ENCODE measurements at regions not wholly inside any gene's neighbourhood (a gene's known extent, or its start where the extent isn't known, plus 50 kb on each side); places are given as distances from the start of the nearest gene placed in this dataset.

DNA sequence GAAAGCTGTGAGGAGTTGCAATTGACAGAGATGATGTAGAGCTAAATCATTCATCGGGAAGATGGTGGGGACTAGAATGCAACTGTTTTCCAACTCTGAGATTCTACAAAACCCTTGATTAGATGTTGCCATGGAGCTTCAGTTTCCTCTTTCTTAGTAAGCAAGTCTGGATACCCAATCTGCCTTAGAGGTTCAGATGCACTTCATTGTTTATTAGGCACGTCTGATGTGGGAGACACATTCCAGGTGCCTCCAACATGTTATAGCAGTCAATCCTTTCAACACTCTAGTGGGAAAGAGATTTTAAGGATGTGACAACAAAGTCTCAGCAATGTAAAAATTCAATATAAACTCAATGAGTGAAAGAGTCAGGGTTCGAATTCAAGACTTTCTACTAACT is 291.3 kb upstream of the PHYHIPL start:
- DNase-seq: no peak

DNA sequence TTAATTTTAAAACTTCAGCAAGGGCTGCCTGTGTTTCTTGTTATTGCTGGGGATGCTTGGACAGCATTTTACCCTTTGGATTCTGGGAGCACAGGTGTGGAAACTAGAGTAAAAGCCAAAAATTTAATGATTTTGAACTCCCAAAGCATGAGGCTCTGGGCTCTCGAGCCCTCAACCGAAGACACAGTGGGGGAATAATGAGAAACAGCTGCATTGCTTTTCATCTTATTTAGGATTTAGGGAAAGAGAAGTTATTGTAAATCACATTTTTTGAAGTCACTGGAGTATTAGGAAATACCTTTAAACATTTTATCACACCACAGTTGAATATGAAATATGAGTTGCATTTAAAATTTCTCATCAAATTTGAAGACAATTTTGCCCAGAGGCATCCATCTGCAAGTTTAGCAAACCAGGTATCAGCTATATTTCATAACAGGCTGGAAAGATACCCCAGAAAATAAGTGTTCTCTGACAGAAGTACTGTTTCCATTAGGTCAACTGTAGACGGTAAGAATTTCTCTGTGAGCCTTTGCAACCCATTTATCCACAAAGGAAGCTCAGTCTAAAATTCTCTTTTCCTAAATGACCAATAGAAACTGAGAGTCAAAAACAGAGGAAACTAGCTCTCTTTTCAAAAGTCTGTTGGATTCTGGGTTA is 290.6 kb upstream of the PHYHIPL start:
- DNase-seq: no peak

DNA sequence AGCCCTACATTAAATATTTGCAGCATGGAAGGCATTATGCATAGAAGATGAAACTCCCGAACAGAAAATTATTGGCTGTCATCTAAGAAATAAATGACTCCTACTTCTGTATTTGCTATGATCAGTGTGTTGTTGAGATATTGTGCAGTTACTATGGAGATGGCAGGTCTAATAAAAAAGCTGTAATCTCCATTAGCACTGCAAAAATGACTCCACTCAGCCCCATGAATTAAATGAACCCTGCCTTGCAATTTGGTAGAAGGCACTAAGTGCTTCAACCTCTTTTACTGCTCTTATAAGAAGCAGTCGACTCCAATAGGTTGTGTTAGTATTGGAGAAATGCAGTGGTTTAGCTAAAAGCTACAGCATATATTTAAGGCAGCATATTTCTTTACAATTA is 290.0 kb upstream of the PHYHIPL start:
- peak; percentile 18 for DNase-seq

DNA sequence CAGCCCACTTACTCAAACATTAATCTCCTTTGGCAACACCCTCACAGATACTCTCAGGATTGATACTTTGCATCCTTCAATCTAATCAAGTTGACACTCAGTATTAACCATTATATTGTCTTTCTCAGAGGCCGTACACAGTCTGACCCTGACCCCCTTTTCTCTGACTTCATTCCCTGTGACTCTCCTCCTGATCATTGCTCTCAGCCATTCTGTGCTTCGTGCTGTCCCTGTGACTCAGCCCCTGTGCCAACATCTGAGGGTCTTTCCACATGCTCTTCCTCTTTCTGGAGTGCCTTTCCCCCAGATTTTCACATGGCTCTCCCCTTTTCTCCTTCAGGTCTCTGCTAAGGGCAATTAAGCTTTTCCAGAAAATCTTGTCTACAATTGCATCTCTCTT is 289.0 kb upstream of the PHYHIPL start:
- no peak for DNase-seq

DNA sequence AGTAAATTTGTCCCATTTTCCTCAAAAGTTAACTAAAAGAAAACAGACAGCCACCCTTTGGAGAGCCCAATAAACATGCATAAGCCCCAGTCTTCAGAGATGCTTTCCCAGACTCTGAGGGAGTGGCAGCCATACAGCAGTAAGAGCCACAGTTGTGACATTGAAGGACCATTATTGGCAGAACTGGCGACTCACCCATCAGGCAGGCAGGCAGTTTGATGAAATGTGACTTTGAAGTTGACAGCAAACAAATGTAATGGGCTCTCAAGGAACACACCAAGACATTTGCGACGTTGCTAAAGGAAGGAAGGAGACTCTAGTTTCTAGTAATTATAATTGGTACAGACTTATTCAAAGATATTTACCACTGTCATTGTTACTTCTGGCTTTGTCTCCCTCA is 287.5 kb upstream of the PHYHIPL start:
- DNase-seq: no peak

DNA sequence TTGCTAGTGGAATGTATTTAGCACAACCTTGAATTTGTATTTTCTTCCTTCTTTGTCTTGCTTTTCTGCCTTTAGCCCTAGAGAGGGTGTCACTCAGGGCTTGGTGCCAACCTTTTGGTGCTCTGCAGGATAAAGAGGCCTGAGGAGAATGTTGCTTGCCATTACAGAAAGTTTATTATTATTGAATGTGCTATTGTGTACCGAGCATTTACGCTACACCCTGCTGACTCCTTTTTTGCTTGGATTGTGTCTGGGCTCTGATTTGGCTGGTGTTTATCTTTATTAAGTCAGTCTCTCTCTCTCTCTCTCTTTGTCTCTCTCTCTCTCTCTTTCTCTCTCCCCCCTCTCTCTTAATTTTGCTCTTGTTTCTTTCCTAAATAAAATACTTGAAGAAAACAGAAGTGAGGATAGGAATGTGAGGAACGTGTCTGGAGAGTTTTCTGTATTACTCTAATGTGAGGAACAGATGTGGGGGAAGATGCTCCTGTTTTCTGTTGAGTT is 284.4 kb upstream of the PHYHIPL start:
- DNase-seq: peak; percentile 10

DNA sequence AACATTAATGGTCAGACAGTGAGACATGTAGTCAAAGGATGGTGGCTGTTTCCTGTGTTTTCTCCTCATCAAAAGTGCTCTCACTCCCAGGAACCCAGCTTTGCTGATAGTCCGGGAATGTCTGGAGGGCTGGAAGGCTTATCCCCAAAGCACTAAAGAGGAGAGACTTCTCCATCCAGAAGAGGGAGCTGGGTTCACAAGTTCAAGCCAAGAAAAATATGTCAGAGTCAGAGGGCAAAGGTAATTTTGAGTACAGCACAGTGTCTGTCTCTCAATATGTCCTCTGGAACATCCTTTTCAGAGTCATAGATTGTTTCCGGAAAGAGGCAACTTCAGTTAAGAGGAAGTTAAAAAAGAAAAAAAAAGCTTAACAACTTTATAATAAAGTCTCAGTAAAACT is 281.5 kb upstream of the PHYHIPL start:
- no peak for DNase-seq

DNA sequence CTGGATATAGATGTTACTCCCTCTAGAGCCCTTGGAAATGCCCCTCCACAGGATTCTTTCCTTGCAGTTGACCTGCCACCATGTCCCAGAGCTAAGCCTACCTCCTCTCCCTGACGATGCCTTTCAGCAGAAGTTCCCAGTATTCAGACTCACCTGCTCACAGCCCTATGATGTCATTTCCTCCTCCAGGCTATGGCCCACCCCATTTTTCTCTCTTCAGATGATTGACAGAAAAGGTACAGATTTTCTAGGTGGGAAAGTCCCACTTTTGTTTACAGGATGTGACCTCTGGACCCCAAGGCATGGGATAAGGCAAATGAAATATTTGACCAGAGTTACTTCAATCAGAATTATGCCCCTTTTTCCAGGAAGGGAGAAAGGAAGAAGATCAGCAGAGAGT is 280.2 kb upstream of the PHYHIPL start:
- DNase-seq: no peak

DNA sequence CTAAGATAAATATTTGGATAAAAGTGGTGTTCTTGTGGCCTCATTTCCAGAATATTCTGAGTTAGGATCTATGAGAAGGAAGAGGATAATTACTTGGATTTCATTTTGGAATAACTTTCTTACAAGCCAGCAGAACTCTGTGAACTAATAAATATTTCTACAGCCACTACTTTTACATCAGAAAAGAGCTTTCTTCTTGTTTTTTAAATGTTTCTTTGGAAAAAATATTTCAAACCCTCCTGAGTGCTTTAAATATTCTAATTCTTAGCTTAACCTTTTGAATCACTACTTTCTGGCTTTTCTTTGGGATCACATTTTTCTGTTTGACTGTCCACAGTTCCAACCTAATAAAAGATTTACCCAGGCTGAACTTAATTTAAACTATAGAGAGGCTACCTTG is 279.2 kb upstream of the PHYHIPL start:
- no peak for DNase-seq

DNA sequence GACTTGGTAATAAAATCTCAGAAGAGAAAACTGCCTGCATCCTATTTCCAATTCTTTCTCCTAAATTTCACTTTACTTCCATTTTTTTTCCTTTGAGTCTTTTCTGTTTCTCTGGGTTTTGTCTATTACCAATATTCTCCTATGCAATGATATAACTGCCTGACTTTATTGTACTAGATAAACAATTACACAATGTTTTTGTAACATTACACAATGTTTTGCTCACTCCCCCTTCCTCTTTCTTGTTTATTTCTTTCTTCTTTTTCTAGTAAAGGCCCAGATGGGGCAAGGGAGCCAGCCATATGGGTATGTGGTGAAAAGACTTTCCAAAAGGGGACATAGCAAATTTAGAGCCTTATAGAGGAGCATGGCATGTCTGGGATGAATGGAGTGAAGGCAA is 278.7 kb upstream of the PHYHIPL start:
- DNase-seq: no peak

DNA sequence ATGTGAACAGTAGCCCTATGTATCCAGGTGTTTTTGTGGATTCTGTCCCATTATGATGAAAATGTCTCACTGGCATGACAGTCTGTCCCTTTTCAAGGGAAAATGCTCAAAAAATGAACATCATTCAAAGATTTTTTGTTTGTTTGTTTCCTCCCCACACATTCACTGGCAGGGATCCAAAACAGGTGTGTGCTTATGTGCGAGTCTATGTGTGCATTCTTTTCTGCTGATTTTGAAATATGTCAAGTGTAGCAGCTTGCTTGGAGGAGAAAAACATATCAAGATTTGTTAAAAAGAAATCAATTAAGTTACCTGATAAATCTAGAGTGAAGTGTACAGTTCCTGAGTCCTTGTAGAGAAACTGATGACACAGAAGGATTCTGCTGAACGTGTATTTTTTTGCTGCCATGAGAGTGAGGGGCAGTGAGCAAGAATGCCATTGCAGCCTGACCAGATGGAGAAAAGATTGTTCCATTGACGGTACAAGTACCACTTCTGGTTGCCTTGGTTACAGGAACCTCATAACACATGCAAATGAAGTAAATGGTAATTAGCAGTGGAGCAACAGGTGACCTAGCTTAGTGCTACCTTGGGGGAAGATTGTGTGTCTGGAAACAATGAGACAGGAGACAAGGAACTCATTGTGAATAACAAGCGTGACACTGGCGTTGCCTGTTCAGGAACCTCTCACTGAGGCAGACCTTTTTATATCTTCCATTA is 277.4 kb upstream of the PHYHIPL start:
- no peak for DNase-seq

DNA sequence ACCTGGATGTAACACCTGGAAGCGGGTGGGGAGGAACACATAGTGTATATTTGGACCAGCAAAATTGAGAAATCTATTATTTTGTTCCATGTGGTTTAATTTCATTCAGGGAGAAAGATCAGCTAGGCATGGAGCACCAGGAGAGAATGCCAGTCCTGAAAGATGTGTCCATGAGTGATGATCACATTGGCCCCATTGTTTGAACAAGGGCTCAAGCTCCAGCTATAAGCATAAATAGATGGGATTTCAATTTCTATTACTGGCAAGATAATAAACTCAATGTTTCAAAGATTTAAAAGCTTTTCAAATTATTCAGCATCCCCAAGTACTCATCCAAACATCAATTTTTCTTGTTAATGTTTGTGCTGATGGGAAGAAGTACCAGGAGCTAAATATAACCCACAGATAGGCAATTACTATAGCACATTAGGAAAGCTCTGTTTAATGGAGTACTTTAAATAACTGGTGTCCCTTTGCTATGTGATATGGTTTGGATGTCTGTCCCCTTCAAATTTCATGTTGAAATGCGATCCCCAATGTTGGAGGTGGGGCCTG is 275.3 kb upstream of the PHYHIPL start:
- DNase-seq: no peak

DNA sequence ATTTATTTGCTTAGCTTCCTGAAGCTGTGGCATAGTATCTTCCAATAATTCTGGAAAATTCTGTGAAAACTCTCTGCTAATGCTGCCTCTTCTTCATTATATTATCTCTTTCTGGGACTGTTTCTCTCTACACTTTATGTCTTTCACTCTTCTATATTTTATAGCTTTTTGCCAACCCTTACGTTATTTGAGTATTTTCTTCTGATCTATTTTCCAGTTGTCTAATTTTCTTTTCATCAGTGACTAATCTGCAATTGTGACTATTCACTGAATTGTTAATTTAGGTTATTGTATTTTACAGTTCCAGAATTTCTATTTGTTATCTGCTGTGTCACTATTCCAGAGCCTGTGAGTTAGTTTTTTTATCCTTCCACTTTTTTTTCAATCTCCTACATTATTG is 273.4 kb upstream of the PHYHIPL start:
- DNase-seq: no peak

DNA sequence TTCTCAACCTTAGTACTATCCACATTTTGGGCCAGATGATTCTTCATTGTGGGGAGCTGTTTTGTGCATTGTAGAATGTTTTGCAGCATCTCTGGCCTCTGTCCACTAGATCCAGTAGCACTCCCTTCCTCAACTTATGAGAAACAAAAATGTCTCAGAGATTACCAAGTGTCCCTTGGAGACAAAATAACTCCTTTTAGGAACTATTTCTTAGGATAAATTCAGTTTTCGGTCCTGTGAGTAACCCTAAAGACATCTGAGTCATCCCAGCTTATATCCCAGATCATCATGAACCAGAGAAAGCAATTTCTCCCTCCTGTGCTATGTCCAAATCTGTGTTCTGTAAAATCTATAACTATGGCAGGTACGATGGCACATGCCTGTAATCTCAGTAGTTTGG is 266.6 kb upstream of the PHYHIPL start:
- DNase-seq: no peak

DNA sequence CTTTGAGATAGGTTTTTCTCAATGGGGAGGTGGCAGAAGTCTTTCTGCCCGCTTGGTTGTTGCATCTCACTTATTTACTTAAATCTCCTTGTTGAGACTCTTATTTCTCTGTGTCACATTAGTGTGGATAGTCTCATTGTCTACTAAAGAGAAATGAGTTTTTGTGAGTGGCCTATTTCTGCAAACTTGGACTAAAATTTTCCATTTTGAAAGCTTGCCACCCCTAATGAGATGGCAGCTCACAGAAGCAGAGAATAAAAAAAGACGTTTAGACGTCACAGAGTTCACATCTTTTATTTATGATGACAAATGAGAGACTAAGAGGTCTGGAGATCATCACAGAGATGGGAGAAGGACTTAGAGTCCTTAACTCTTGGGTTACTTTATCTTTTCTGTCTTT is 262.7 kb upstream of the PHYHIPL start:
- DNase-seq: no peak

DNA sequence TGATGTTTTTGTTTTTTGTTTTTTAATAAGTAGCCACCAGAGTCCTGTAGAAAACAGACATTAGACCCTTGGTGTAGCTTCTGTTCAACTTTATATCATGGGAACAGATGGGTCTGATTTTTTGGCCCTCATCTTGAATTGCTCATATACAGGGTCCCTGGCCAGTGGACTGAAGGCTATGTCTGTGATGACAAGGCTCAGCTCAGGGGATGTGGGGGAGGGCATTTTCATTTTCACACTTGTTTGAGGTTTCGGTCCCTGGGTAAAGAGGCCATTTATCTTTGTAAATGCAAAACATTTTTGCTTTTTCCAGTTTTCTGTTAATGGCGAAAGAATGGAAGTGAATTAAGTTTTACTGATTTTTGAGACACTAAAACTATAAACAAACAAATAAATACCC is 257.6 kb upstream of the PHYHIPL start:
- no peak for DNase-seq

DNA sequence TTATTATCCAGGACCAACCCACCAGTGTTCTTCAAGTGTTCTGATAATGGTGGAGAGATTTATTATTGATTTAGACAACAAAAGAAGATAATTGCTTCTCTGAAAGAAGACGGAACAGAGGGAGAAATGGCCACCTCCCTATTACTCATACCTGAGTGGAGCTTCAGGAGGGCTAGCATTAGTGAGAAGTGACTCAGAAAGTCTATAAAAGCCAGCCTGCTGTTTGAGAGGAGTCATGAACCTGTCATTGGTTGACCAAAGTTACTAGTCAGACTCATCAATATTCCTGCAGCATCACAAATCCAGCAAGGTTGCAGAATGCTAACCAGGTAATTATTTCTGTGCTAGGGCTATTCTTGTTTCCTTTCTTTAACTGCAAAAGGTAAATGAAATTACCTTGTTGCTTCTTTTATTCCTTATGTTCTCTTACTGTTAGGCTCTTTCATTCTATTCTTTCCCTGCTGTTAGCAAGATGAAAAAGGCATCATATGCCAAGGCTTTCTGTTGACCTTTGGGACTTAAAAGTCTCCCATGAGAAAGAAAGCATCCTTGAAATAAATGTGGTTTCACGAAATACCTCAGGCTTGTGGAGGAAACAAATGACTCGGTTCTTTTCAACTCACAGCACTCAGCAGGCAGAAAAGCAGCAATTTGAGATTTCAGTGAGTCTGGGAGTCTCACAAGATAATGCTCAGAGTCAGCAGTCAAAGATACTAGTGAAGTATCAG is 256.4 kb upstream of the PHYHIPL start:
- no peak for DNase-seq

DNA sequence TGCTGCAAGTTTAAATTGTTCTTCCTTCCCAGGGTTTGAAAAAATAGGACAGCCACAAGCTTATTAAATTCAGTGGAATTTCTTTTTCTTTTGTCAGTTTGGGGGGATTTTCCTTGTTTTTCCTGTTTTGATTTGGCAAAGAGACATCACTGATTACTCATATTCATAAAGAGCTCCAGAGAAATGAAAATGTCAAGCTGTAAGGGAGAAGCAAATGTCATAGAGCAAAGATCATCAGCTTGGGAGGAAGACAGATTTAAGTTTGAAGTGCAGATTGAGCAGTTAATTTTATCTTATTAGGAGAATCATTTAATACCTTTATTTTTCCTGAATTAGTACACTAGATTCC is 255.8 kb upstream of the PHYHIPL start:
- DNase-seq: no peak

DNA sequence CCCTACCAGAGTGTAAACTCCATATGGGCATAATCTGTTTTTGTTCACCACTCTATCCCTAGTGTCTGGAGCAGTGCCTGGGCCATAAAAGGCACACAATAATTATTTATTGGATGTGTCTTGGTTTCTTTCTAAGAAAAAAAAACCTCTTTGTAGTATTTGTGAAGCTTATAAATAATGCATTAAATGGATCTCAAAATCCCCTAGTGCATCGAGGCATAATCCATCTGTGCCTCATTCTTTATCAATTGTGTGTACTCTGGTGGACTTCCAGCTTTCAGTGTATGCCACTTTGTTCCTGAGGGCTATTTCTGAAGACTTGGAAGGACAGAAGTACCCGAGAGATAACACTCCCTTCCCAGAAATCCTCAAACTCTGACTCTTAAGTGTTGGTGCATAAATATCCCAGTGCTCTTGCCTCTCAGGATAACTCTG is 255.0 kb upstream of the PHYHIPL start:
- DNase-seq: no peak

DNA sequence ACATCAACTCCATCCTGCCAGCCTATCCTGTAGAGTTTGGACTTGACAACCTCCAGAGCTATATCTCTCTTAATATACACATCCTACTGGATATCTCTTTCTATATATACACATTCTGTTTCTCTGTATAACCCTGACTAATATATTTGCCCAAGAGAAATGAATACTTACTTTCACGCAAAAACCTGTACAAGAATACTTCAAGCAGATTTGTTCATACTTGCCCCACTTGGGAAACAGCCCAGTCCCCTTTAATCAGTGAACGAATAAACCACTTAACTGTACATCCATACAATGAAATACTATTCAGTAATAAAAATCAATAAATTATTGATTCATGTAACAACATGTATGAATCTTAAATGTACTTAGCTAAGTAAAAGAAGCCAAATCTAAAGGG is 251.1 kb upstream of the PHYHIPL start:
- DNase-seq: no peak

DNA sequence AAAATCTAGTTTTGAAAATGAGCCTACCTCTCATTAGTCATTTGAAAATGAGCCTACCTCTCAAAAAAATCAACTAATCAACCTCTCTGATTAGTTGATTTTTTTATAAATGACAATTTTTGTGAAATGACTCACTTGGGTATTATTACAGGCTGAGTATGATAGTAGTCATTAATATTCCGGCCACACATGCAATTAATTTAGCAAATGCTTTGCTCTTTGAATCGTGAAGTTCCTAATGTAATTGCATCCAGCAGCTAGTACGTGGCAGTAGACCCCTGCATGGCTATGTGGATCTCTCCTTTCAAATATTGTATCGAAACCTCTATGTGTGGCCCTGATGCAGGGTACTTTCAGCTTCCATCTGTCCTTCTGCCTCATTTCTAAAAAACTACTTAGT is 245.9 kb upstream of the PHYHIPL start:
- no peak for DNase-seq

DNA sequence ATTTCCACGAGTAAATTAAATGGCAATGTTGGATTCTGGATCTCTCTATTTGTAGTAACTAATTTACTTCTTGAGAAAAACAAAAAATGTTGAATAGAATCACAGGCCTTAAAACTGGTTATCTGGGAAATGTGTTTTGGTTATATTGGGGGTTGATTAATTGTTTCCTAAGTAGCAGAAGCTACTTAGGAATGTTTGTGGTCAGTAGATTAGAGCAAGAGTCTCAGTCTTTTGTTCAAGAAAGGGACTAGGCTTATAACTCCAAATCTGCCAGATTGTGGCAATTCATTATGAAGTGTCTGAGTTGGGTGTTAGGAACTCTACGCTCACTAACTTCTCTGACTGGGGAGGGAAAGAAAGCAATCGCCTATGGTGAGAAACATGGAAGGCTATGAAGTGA is 244.3 kb upstream of the PHYHIPL start:
- no peak for DNase-seq

DNA sequence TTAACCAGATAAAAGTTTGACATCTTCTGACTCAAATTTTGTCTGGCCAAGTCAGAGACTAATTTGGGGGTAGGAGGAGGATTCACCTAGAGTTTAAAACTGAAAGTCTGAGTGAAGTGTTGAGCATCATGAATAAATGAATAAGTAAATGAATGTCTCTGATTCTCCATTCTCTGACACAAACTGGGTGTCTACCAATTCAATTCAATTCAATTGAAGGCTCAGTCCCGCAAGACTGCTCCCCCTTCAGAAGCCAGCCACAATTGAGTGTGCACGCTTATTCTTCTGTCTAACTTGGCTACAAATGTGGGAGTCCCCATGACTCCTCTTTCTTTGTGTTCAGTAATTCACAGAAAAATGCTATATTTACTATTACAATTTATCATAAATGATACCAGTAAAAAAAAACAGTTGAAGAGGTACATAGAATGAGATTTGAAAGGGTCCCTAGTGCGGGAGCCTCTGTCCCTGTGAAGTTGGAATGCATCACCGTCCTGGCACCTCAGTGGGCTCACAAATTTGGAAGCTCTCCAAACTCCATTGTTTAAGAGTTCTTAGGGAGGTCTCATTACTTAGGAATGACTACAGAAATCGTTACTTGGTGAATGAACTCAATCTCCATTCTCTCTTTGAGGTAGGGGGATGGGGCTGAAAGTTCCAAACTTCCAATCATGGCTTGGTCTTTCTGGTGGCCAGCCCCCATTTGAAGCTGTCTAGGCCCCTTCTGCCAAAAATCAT is 243.7 kb upstream of the PHYHIPL start:
- no peak for DNase-seq
